IPS-18a (cell line): ENCODE measurements at regions not wholly inside any gene's neighbourhood (a gene's known extent, or its start where the extent isn't known, plus 50 kb on each side); places are given as distances from the start of the nearest gene placed in this dataset.
"Not testable (repeated sequence)": the region's sequence is repeated elsewhere in the genome, so short reads cannot be mapped to it uniquely, and the experiment has no call there.

Experiments
- H3K27ac ChIP-seq: one replicate; pipeline ENCODE4 v1.5.1; 2013; ENCODE audit warnings: low read length
- H3K27me3 ChIP-seq: one replicate; pipeline ENCODE4 v1.6.1; 2013; ENCODE audit warnings: mild to moderate bottlenecking, low read length; ENCODE audit not compliant: control insufficient read depth, insufficient read depth
- H3K36me3 ChIP-seq: one replicate; pipeline ENCODE4 v1.6.1; 2013; ENCODE audit warnings: low read depth, low read length; ENCODE audit not compliant: control insufficient read depth
- H3K4me1 ChIP-seq: one replicate; pipeline ENCODE4 v1.6.1; 2013; ENCODE audit warnings: low read depth, low read length; ENCODE audit not compliant: control insufficient read depth
- H3K4me3 ChIP-seq: one replicate; pipeline ENCODE4 v1.5.1; 2013; ENCODE audit warnings: low read length
- H3K9ac ChIP-seq: one replicate; pipeline ENCODE4 v1.6.1; 2013; ENCODE audit warnings: mild to moderate bottlenecking, low read length, moderate library complexity
- H3K9me3 ChIP-seq: one replicate; pipeline ENCODE4 v1.6.1; 2013; ENCODE audit warnings: low read depth, low read length; ENCODE audit not compliant: control insufficient read depth

DNA sequence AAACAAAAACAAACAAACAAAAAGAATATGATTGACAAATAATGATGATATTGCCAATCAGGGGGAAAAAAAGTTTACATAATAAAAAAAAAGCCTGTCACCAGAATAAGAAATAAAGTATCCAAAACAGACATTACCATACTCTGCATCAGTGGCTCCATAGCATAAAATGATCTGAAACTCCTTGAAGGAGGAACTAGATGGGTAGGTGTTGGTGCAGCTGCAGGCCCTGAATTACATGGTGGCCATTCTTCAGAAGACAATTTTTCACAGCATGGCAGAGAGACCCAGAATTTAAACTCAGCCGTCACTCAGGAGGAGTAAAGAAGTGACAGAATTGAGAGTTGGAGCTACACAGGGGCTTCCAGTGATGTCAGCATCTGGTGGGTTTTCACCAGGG lies 60.2 kb downstream of the GLUL start:
- peaks cover 7% of the 10 kb centered on the region for H3K4me1 ChIP-seq
- H3K27ac ChIP-seq, result no peak overlapping the region
- H3K4me3 ChIP-seq, result no peak overlapping the region
- H3K9ac ChIP-seq, result no peak overlapping the region
- H3K36me3 ChIP-seq, result no peaks in the 10 kb centered on the region
- no peaks in the 10 kb centered on the region for H3K9me3 ChIP-seq
- H3K27me3 ChIP-seq, result no peaks in the 10 kb centered on the region

DNA sequence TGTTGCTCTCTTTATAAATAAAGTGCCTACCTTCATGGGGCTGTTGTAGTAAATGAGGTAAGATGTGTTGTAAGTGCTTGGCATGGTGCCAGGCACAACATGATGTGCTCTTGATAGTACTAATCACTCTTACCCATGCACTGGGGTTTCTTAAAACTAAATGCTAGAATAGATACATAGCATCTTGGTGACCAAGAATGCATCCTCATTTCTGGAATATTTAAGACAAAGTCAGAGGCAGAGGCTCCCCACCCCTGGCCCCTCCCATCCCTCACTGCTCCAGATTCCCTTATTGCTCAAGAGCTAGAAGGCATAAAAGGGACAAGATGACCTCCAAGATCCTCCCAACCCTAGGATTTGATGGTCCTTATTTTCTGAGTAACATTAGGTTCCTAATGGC lies 61.3 kb downstream of the GLUL start:
- Histone ChIP-seq H3K4me1 (peaks cover 7% of the 10 kb centered on the region), H3K9me3 (no peaks in the 10 kb centered on the region), H3K36me3 (no peaks in the 10 kb centered on the region), H3K27me3 (no peaks in the 10 kb centered on the region), H3K9ac (no peak overlapping the region), H3K4me3 (no peak overlapping the region), H3K27ac (no peak overlapping the region)

DNA sequence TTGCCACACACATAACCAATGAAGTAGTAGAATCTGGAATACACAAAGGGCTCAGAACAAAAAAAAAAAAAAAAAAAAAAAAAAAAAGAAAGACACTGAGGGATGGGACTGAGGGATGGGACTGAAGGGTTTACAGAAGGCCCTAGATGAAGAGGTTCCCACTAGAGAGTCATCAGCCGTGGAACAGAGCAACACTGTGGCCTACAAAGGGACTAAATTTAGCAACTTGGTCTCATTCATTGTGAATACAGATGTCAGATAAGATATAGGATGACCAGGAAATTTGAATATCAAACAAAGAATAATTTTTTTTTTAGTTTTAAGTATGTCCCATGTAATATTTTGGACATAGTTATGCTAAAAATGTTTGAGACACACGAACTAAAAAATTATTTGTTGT lies 62.1 kb downstream of the GLUL start:
- H3K4me3 ChIP-seq, result no peak overlapping the region
- no peak overlapping the region for H3K27ac ChIP-seq
- H3K9me3 ChIP-seq, result no peaks in the 10 kb centered on the region
- H3K27me3 ChIP-seq, result no peaks in the 10 kb centered on the region
- no peak overlapping the region for H3K9ac ChIP-seq
- no peaks in the 10 kb centered on the region for H3K36me3 ChIP-seq
- H3K4me1 ChIP-seq, result peaks cover 7% of the 10 kb centered on the region

DNA sequence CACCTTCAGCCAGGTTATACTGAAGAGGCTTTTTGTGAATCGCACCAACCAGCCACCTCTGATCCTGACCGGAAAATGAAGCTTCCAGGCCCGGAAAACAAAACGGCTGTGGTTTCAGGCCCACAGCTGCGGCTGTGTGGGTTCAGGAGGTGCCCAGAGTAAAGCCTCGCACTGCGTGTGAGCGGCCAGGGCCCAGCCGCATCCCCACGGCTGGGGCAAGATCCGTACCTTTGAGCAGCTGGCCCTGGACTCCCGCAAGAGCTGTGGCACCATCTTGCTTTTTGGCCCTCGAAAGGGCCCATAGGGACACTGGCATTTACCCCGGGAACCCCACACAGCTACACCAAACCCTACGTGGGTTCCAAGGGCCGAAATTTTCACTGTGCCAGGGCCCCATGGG lies 63.0 kb downstream of the GLUL start:
- Histone ChIP-seq H3K27ac (no peak overlapping the region), H3K36me3 (no peaks in the 10 kb centered on the region), H3K4me1 (peaks cover 7% of the 10 kb centered on the region), H3K9ac (no peak overlapping the region), H3K9me3 (no peaks in the 10 kb centered on the region), H3K27me3 (no peaks in the 10 kb centered on the region), H3K4me3 (no peak overlapping the region)

DNA sequence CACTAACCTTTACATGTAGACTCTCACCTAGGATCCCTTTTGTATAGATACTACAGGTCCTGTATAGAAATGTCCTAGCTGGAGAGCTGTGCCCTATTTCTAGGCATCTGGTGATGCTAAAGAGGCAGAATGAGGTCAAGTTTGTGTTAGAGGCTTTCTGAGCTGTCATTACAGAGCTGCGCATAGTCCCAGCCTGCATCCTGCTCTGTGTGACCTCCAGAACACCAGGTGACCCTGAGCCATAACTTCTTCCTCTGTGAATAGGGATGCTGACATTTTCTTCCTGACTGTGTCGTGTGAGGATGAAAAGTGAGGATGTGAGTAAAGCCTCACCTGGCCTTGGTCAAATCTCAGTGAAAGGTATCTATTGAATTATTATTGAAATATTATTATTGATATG lies 66.3 kb downstream of the GLUL start:
- Histone ChIP-seq H3K9me3 (no peaks in the 10 kb centered on the region), H3K9ac (no peak overlapping the region), H3K27ac (no peak overlapping the region), H3K4me3 (no peak overlapping the region), H3K27me3 (no peaks in the 10 kb centered on the region), H3K36me3 (no peaks in the 10 kb centered on the region), H3K4me1 (no peaks in the 10 kb centered on the region)

DNA sequence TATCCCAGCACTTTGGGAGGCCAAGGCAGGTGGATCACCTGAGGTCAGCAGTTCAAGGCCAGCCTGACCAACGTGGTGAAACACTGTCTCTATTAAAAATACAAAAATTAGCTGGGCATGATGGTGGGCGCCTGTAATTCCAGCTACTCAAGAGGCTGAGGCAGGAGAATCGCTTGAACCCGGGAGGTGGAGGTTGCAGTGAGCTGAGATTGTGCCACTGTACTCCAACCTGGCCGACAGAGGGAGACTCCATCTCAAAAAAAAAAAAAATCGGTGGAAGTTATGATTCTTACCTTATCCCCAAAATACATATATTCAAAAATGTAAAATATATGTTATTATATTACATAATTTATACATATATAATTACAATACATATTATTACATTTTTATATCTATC lies 70.1 kb downstream of the GLUL start:
- H3K9me3 ChIP-seq, H3K9ac ChIP-seq: not testable (repeated sequence)

DNA sequence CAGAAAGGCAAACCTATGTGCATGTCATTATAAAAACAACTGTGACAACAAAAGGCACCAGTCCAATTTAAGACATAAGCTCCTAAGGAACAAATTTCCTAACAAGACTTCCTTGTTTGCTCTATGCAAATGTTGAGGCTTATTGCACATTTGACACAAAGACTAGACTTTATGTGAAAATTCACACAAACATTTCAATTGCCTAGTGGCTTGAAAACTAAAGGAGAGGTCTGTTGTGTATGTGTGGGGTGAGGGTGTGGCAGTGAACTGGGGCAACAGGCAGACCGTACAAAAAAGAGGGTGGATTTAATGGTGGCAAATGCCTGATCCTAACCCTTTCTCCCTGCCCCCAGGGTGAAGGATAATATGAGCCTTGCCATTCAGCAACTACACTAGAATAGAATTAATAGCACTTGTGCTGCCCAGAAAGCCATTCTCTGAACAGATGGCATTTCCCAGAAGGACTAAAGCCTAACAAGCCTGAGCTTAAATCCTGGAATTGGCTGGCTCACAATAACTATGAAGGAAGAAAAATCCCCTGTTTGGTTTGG lies 73.9 kb downstream of the GLUL start:
- Histone ChIP-seq H3K36me3 (no peaks in the 10 kb centered on the region), H3K4me1 (no peaks in the 10 kb centered on the region), H3K27ac (no peak overlapping the region), H3K9me3 (no peaks in the 10 kb centered on the region), H3K27me3 (no peaks in the 10 kb centered on the region), H3K4me3 (no peak overlapping the region), H3K9ac (no peak overlapping the region)

More for the DNA sequence above, 70.1 kb downstream of the GLUL start:
- not testable (repeated sequence) for H3K27me3 ChIP-seq, H3K36me3 ChIP-seq, H3K27ac ChIP-seq, H3K4me3 ChIP-seq, H3K4me1 ChIP-seq

DNA sequence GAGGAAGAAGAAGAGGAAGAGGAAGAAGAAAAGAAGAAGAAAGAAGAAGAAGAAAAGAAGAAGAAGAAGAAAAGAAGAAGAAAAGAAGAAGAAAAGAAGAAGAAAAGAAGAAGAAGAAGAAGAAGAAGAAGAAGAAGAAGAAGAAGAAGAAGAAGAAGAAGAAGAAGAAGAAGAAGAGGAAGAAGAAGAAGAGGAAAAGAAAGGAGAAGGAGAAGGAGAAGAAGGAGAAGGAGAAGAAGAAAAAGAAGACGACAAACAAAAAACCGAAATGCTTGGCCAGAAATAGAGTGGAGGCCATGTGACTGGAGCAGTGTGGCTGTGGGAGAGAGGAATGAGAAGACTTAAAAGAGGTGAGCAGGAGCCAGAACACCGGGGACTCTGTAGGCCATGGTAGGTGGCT lies 75.1 kb downstream of the GLUL start:
- not testable (repeated sequence) for H3K4me3 ChIP-seq, H3K27ac ChIP-seq, H3K9me3 ChIP-seq, H3K9ac ChIP-seq, H3K4me1 ChIP-seq, H3K27me3 ChIP-seq, H3K36me3 ChIP-seq

DNA sequence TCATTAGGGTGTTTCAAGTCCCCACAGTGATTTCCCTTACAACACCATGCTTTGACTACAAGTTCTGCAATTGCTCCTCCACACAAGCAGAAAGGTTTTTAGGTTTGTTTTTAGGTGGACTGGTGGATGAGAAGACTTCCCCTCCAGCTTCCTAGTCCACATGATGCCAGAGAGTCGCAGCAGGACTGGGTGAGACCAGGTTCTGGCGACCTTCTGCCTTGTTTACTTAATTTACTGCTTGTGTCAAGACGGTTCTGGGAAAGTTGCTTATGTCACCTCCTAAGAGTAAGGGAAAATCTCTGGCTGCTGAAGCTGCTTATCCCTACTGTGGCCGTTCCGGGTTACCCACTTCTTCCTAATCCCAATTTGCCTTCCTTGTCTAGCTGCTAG lies 76.4 kb downstream of the GLUL start:
- Histone ChIP-seq H3K4me3 (no peak overlapping the region), H3K27me3 (no peaks in the 10 kb centered on the region), H3K36me3 (no peaks in the 10 kb centered on the region), H3K27ac (no peak overlapping the region), H3K4me1 (no peaks in the 10 kb centered on the region), H3K9me3 (no peaks in the 10 kb centered on the region), H3K9ac (no peak overlapping the region)

DNA sequence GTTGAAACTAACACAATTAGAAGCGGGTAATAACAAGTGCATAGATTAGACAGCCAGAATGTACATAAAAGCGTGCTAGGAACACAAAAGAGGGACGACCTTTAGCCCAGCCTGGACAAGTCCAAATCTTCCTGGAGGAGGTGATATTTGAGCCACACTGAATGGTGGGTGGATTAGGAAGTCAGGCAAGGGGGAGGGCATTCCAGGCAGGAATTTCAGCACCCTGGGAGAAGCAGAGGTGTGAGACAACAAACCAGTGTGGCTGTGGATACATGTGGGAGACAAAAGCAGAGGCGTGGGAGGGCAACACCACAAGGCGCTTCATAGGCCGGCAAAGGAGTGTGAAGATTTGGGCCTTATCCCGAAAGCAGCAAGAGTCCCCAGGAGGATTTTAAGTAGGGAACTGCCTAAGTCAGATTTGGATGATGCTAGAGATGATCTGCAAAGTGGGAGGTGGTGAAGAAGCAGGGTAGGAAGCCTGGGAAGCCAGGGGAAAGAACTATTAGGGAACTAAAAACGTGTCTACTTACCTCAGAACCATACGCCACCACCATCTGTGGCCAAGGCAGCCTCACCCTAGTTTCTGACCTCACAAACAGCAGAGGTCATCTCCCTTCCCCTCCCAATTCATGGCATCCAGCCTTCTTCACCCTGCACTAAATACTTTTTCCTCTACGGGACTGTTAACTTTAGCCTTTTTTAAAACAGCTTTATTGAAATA lies 81.8 kb downstream of the GLUL start:
- Histone ChIP-seq H3K9ac (no peak overlapping the region), H3K27ac (no peak overlapping the region), H3K4me3 (no peak overlapping the region), H3K4me1 (no peaks in the 10 kb centered on the region), H3K36me3 (no peaks in the 10 kb centered on the region), H3K9me3 (no peaks in the 10 kb centered on the region), H3K27me3 (no peaks in the 10 kb centered on the region)

DNA sequence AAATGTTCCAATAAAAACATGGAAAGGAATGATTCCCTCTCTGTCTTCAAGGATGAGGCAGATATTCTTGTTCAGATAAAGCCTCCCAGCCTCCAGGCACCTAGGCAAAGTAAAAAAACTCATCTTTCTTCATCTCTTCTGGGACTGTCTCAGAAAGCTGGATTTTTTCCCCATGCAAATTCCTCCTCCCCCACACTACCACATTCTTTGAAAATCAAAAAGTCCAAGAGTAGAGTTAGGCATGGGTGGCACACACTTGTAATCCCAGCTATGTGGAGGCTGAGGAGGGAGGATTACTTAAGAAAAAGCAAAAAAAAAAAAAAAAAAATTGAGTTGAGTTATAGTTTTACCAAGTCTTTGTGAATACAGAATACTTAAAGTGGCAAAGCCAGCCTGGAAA lies 82.8 kb downstream of the GLUL start:
- H3K27ac ChIP-seq, result no peak overlapping the region
- H3K9ac ChIP-seq, result no peak overlapping the region
- H3K9me3 ChIP-seq, result no peaks in the 10 kb centered on the region
- no peaks in the 10 kb centered on the region for H3K4me1 ChIP-seq
- no peak overlapping the region for H3K4me3 ChIP-seq
- H3K27me3 ChIP-seq, result no peaks in the 10 kb centered on the region
- no peaks in the 10 kb centered on the region for H3K36me3 ChIP-seq

DNA sequence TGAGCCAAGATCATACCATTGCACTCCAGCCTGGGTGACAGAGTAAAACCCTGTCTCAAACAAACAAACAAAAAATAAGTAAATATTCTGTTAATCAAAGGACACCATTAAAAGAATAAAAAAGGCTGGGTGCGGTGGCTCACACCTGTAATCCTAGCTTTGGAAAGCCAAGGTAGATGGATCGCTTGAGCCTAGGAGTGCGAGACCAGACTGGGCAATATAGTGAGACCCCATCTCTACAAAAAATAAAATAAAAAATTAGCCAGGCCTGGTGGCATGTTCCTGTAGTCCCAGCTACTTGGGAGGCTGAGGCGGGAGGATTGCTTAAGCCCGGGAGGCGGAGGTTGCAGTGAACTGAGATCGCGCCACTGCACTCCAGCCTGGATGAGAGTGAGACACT lies 84.1 kb downstream of the GLUL start:
- H3K4me1 ChIP-seq, H3K9ac ChIP-seq, H3K27me3 ChIP-seq, H3K36me3 ChIP-seq, H3K4me3 ChIP-seq, H3K9me3 ChIP-seq, H3K27ac ChIP-seq: not testable (repeated sequence)
